ENCODE measurements at regions not wholly inside any gene's neighbourhood (a gene's known extent, or its start where the extent isn't known, plus 50 kb on each side); places are given as distances from the start of the nearest gene placed in this dataset.

GRCh38 chr1:106975944-106976343 lies 80.5 kb upstream of the PRMT6 start:
- peaks cover 6% of the 10 kb centered on the region for H3K9me3 ChIP-seq (ENCODE audit: low read depth, low read length, poor library complexity, severe bottlenecking)
- intact Hi-C loops (cut with micrococcal nuclease; ENCODE audit: unreplicated experiment), result loop anchor here (5.0 kb wide), 1 partner anchor 166 kb away; the partner anchor contains the start of gene NTNG1
- POLR2A ChIA-PET (ENCODE audit: low non-redundant PET), result no interaction called here
- no TSS peak for BruUV-seq (replicated peaks)
- no peaks in the 10 kb centered on the region for H3K36me3 ChIP-seq (ENCODE audit: insufficient read depth, low read length, poor library complexity, severe bottlenecking)
- no peak for TF ChIP-seq EZH2 (IDR thresholded peaks at IDR 0.05; ENCODE audit: borderline replicate concordance, low read depth, low read length, poor library complexity, severe bottlenecking)
- peak; percentile 42; the same call in 1 of the 2 replicates for TF ChIP-seq CTCF (conservative IDR thresholded peaks at IDR 0.05; ENCODE audit: low read depth, low read length)
- CTCF ChIA-PET, result no interaction called here
- peak; percentile 49 for DNase-seq (ENCODE audit: low spot score)
- no peak overlapping the region for H3K27ac ChIP-seq (ENCODE audit: low read depth, low read length, poor library complexity, severe bottlenecking)
- H3K4me1 ChIP-seq (ENCODE audit: insufficient read depth, low read length, poor library complexity, severe bottlenecking), result peaks cover 30% of the 10 kb centered on the region
- H3K27me3 ChIP-seq (replicated peaks; ENCODE audit: insufficient read depth, low read depth, low read length, poor library complexity), result no peaks in the 10 kb centered on the region
- H3K4me3 ChIP-seq (ENCODE audit: low read depth, low read length, poor library complexity, severe bottlenecking), result no peak overlapping the region

- BruUV-seq (replicated peaks), result no TSS peak
- Histone ChIP-seq H3K27me3 (replicated peaks; ENCODE audit: insufficient read depth, low read depth, low read length, poor library complexity) (no peaks in the 10 kb centered on the region), H3K4me3 (ENCODE audit: low read depth, low read length, poor library complexity, severe bottlenecking) (no peak overlapping the region), H3K4me1 (ENCODE audit: insufficient read depth, low read length, poor library complexity, severe bottlenecking) (peaks cover 40% of the 10 kb centered on the region), H3K27ac (ENCODE audit: low read depth, low read length, poor library complexity, severe bottlenecking) (no peak overlapping the region), H3K36me3 (ENCODE audit: insufficient read depth, low read length, poor library complexity, severe bottlenecking) (no peaks in the 10 kb centered on the region), H3K9me3 (ENCODE audit: low read depth, low read length, poor library complexity, severe bottlenecking) (peaks cover 6% of the 10 kb centered on the region)
- DNase-seq (ENCODE audit: low spot score), result peak; percentile 76
- POLR2A ChIA-PET (ENCODE audit: low non-redundant PET), result interaction anchor here (0.6 kb wide), 1 partner anchor 73 kb away, joined by 3 read pairs; no protein-coding TSS in a partner anchor
- CTCF ChIA-PET, result no interaction called here
- intact Hi-C loops (cut with micrococcal nuclease; ENCODE audit: unreplicated experiment), result loop anchor here (5.0 kb wide), 1 partner anchor 164 kb away; the partner anchor contains the start of gene NTNG1
- TF ChIP-seq EZH2 (IDR thresholded peaks at IDR 0.05; ENCODE audit: borderline replicate concordance, low read depth, low read length, poor library complexity, severe bottlenecking), result no peak
- no peak for TF ChIP-seq CTCF (conservative IDR thresholded peaks at IDR 0.05; ENCODE audit: low read depth, low read length)
These were observed 77.8 kb upstream of the PRMT6 start for GRCh38 chr1:106978477-106979322.

GRCh38 chr1:106979371-106979770 lies 77.1 kb upstream of the PRMT6 start:
- intact Hi-C loops (cut with micrococcal nuclease; ENCODE audit: unreplicated experiment), result loop anchor here (5.0 kb wide), 1 partner anchor 163 kb away; the partner anchor contains the start of gene NTNG1
- H3K36me3 ChIP-seq (ENCODE audit: insufficient read depth, low read length, poor library complexity, severe bottlenecking), result no peaks in the 10 kb centered on the region
- TF ChIP-seq EZH2 (IDR thresholded peaks at IDR 0.05; ENCODE audit: borderline replicate concordance, low read depth, low read length, poor library complexity, severe bottlenecking) (no peak), CTCF (conservative IDR thresholded peaks at IDR 0.05; ENCODE audit: low read depth, low read length) (no peak)
- BruUV-seq (replicated peaks), result no TSS peak
- peaks cover 6% of the 10 kb centered on the region for H3K9me3 ChIP-seq (ENCODE audit: low read depth, low read length, poor library complexity, severe bottlenecking)
- no peak overlapping the region for H3K27ac ChIP-seq (ENCODE audit: low read depth, low read length, poor library complexity, severe bottlenecking)
- POLR2A ChIA-PET (ENCODE audit: low non-redundant PET), result no interaction called here
- CTCF ChIA-PET, result no interaction called here
- DNase-seq (ENCODE audit: low spot score), result no peak
- no peaks in the 10 kb centered on the region for H3K27me3 ChIP-seq (replicated peaks; ENCODE audit: insufficient read depth, low read depth, low read length, poor library complexity)
- no peak overlapping the region for H3K4me3 ChIP-seq (ENCODE audit: low read depth, low read length, poor library complexity, severe bottlenecking)
- peaks cover 40% of the 10 kb centered on the region for H3K4me1 ChIP-seq (ENCODE audit: insufficient read depth, low read length, poor library complexity, severe bottlenecking)

Measured in A673 (cell line).